GM12865 (cell line): ENCODE measurements at regions not wholly inside any gene's neighbourhood (a gene's known extent, or its start where the extent isn't known, plus 50 kb on each side); places are given as distances from the start of the nearest gene placed in this dataset.

Experiments
- DNase-seq: peaks from one replicate; pipeline ENCODE4 v3.0.0; 2010; ENCODE audit warnings: low read depth
- H3K4me3 ChIP-seq: 2 replicates; pipeline ENCODE4 v1.5.1; 2011; ENCODE audit warnings: mild to moderate bottlenecking, low read depth, low read length, control low read depth
- TF ChIP-seq, protein P1 (sequence below): IDR thresholded peaks from 2 replicates; pipeline ENCODE4 v1.5.1; 2011; ENCODE audit warnings: low read length, control low read depth, low read depth, inconsistent platforms; ENCODE audit not compliant: insufficient read depth; ENCODE audit errors: missing control alignments

DNA sequence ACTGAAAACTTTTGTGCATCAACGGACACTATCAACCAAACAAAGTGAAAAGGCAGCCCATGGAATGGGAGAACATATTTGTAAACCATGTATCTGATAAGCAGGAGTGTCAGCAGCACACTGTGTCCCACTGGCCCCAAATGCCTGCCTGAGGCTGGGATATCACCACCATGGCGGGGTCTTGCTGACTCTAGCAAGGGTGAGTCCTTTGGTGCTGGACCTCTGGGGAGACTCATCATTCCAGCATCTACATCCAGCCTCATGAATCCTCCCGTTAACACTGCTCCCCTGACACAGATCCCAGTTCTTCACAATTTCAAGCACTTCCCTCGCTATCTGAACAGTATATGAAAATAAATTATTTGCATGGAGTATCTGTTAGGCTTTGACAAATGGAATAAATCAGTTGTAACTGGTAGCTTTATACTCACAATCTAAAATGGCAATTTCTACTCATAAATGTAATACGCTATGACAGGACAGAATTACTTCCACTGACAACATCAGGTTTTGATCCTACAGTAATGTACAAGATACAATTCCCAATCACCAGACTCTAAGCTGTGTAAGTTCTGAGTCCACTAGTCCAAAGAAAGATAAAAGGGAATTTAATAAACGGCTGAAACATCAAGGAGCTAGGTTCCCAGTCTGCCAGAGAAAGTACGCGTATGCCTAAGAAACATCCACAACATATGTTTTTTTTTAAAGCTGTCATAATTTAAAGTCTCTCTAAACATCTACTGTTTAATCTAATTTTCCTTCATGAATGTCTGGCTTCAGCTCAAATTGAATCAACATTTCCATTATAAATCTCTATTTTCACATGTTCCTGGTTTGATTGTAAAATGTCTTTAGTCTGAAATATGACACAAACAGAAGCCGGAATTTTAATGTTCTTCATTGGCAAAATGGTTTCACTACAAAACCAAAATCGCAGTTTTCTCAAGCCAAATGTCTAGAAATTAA, 95.1 kb downstream of the SIPA1L2 start:
- no peak overlapping the region for H3K4me3 ChIP-seq
- TF ChIP-seq, protein P1, sequence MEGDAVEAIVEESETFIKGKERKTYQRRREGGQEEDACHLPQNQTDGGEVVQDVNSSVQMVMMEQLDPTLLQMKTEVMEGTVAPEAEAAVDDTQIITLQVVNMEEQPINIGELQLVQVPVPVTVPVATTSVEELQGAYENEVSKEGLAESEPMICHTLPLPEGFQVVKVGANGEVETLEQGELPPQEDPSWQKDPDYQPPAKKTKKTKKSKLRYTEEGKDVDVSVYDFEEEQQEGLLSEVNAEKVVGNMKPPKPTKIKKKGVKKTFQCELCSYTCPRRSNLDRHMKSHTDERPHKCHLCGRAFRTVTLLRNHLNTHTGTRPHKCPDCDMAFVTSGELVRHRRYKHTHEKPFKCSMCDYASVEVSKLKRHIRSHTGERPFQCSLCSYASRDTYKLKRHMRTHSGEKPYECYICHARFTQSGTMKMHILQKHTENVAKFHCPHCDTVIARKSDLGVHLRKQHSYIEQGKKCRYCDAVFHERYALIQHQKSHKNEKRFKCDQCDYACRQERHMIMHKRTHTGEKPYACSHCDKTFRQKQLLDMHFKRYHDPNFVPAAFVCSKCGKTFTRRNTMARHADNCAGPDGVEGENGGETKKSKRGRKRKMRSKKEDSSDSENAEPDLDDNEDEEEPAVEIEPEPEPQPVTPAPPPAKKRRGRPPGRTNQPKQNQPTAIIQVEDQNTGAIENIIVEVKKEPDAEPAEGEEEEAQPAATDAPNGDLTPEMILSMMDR: no peak

DNA sequence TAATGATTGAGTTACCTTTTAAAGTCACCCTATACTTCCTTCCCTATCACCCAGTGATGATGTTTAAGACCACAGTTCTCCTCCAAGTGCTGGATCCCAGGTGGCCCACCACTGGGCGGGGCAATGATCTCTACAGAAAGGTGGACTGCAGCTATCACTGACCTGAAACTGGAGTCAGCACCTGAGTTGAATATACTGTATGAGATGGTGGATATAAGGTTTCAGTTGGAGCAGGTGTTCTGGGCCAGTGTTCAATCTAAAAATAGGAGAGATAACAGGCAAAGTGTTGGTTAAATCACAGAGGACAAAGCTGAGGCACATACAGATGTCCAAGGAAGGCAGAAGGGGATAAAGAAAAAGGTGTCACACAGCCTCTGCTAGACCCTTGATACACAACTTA, 96.6 kb downstream of the SIPA1L2 start:
- no peak for DNase-seq
- TF ChIP-seq, protein P1: no peak
- no peak overlapping the region for H3K4me3 ChIP-seq

More for the DNA sequence above, 95.1 kb downstream of the SIPA1L2 start:
- no peak for DNase-seq

DNA sequence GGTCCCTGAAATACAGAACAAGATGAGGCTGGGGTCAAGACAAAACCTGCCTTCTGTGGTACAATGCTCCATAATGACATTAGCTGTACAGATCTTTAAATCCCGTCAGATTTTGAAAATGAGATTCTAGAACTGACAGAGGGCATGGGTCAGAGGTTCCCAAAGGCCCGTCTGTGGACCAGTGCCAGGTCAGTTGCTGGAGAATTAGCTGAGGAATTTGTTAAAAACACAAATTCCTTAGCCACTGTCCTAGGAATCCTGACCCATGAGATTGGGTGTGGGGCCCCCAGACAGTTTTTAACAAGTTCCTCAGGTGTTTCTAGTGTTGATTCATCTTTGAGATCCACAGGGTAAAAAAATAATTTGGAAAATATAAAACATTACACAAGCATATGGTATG, 97.0 kb downstream of the SIPA1L2 start:
- TF ChIP-seq, protein P1: no peak
- H3K4me3 ChIP-seq: no peak overlapping the region
- no peak for DNase-seq

- DNase-seq: no peak
- H3K4me3 ChIP-seq: no peak overlapping the region
- TF ChIP-seq, protein P1: no peak
Observed at GRCh38 chr1:232531291-232531690, 98.6 kb downstream of the SIPA1L2 start.

DNA sequence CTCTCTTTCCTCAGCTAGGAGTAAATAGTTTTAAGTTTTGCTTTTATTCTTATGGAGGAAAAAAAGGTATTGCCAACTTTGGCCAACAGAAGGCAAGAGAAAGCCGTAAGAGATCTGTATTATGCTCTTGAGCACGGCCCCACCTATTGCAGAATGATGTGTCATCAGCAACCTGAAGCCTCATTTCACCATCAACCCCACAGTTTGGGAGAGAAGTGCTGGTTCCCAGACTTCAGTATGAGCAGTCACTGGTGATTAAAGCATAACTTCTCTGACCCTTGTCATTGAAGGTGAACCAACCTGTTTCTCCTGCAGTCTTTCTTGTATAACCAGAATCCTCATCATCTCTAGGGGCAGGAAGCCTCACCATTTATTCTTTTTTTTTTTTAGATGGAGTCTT, 100.2 kb downstream of the SIPA1L2 start:
- no peak for DNase-seq
- TF ChIP-seq, protein P1: no peak
- no peak overlapping the region for H3K4me3 ChIP-seq

- no peak for DNase-seq
- H3K4me3 ChIP-seq: no peak overlapping the region
- TF ChIP-seq, protein P1: no peak
Observed at GRCh38 chr1:232528472-232529089, 101.4 kb downstream of the SIPA1L2 start.
